Adrenal gland (tissue), 9 donors: ENCODE measurements at regions not wholly inside any gene's neighbourhood (a gene's known extent, or its start where the extent isn't known, plus 50 kb on each side); places are given as distances from the start of the nearest gene placed in this dataset.

Experiments
- DNase-seq, 7 donors: peaks; one replicate each; pipeline ENCODE4 v3.0.0-alpha.2; 2019 to 2020
- H3K27ac ChIP-seq, 5 donors: fragments of 200-600 bp; sonication (generic) in 4 of 5; 1 replicate in 3 of 5; 2 replicates in 2 of 5; pipeline versions ENCODE4 v1.5.1 to v1.8.0; 2016 to 2020; ENCODE audit warnings: mild to moderate bottlenecking in 1 of 5
- H3K27me3 ChIP-seq: fragments of 200-600 bp; 2 replicates; pipeline ENCODE4 v1.8.0; 2021
- H3K36me3 ChIP-seq, 2 donors: fragments of 200-600 bp; replicated peaks in 1 of 2; 1 replicate in 1 of 2; 2 replicates in 1 of 2; pipeline versions ENCODE4 v1.5.1 to v1.8.0; 2018 to 2022
- H3K4me1 ChIP-seq, 2 donors: fragments of 200-600 bp; replicated peaks in 1 of 2; 1 replicate in 1 of 2; 2 replicates in 1 of 2; pipeline versions ENCODE4 v1.5.1 to v1.8.0; 2018 to 2021
- H3K4me3 ChIP-seq, 4 donors: fragments of 200-600 bp; sonication (generic) in 3 of 4; one replicate each; pipeline ENCODE4 v1.5.1; 2016 to 2018
- H3K9me3 ChIP-seq, 3 donors: fragments of 200-600 bp; sonication (generic) in 1 of 3; replicated peaks in 1 of 3; 1 replicate in 2 of 3; 2 replicates in 1 of 3; pipeline versions ENCODE4 v1.5.1 to v1.8.0; 2016 to 2021
- CTCF ChIP-seq, 6 experiments: fragments of 450-650 bp in 4 of 6; fragments of 200-600 bp in 2 of 6; sonication (generic) in 1 of 6; IDR thresholded peaks; 1 replicate in 5 of 6; 2 replicates in 1 of 6; pipeline versions ENCODE4 v1.5.1 to v1.8.0; 2016 to 2021; ENCODE audit warnings: antibody characterized with exemption in 6 of 6, mild to moderate bottlenecking in 2 of 6, moderate library complexity in 1 of 6
- POLR2A ChIP-seq, 2 donors: fragments of 450-650 bp; IDR thresholded peaks; one replicate each; pipeline ENCODE4 v1.6.1; 2017; ENCODE audit warnings: antibody characterized with exemption in 2 of 2, mild to moderate bottlenecking in 2 of 2, moderate library complexity in 1 of 2
- WGBS, 4 donors: extraction: QIAGEN DNeasy Blood & Tissue Kit in 2 of 4; methylation state at CpG; one replicate each; pipeline versions ENCODE4 v1.1.5 to v1.1.7; 2013 to 2017; 5-methylcytosine and 5-hydroxymethylcytosine counted together
- intact Hi-C, 2 donors: fragments of 100-400 bp; cut with DNase I; formaldehyde crosslinking; loops; one replicate each; pipeline versions ENCODE4 v1.14.1 to v1.15.0; 2022 to 2023
- donor health status: healthy with polysubstance abuse.
- donor health status: Bipolar disorder and iron deficiency.
- donor health status: DM: yes; HTN: yes; CAD: no.
- donor health status: DM: no; HTN: no; CAD: no.
- donor health status: DM: no; HTN: no; CAD: no.

- Histone ChIP-seq H3K9me3 (no peaks in the 10 kb centered on the region), H3K27ac (no peak overlapping the region), H3K36me3 (no peaks in the 10 kb centered on the region), H3K27me3 (no peaks in the 10 kb centered on the region), H3K4me3 (no peak overlapping the region), H3K4me1 (no peaks in the 10 kb centered on the region)
- TF ChIP-seq POLR2A (IDR thresholded peaks at IDR 0.05) (no peak), CTCF (IDR thresholded peaks at IDR 0.05) (no peak)
- WGBS, 4 donors, result 83 to 94% (median 88%) methylated on average over 1 of the region's 1 CpG
- DNase-seq, result no peak
- intact Hi-C loops, result no loop called here
These were observed 59.1 kb upstream of the COL1A2 start for GRCh38 chr7:94335586-94335985.

GRCh38 chr7:94336009-94336408, 58.7 kb upstream of the COL1A2 start:
- TF ChIP-seq POLR2A (IDR thresholded peaks at IDR 0.05), result no peak
- TF ChIP-seq CTCF (IDR thresholded peaks at IDR 0.05), result no peak
- H3K4me3 ChIP-seq, result no peak overlapping the region
- H3K27me3 ChIP-seq, result no peaks in the 10 kb centered on the region
- no peaks in the 10 kb centered on the region for H3K36me3 ChIP-seq
- intact Hi-C loops, result no loop called here
- H3K27ac ChIP-seq, result no peak overlapping the region
- no peak for DNase-seq
- WGBS, 4 donors, result 83 to 90% (median 85%) methylated on average over 2 of the region's 2 CpGs
- no peaks in the 10 kb centered on the region for H3K9me3 ChIP-seq
- H3K4me1 ChIP-seq, result no peaks in the 10 kb centered on the region

GRCh38 chr7:94338921-94339371, 55.7 kb upstream of the COL1A2 start:
- H3K36me3 ChIP-seq, result no peaks in the 10 kb centered on the region
- no peak for DNase-seq
- no peaks in the 10 kb centered on the region for H3K9me3 ChIP-seq
- TF ChIP-seq POLR2A (IDR thresholded peaks at IDR 0.05), result no peak
- no peak for TF ChIP-seq CTCF (IDR thresholded peaks at IDR 0.05)
- intact Hi-C loops, result no loop called here
- no peaks in the 10 kb centered on the region for H3K4me1 ChIP-seq
- H3K4me3 ChIP-seq, result no peak overlapping the region
- WGBS, 4 donors, result 53 to 67% (median 61%) methylated on average over 2 of the region's 2 CpGs
- H3K27me3 ChIP-seq, result no peaks in the 10 kb centered on the region
- H3K27ac ChIP-seq, result no peak overlapping the region

- no peak overlapping the region for H3K27ac ChIP-seq
- TF ChIP-seq CTCF (IDR thresholded peaks at IDR 0.05), result no peak
- TF ChIP-seq POLR2A (IDR thresholded peaks at IDR 0.05), result no peak
- WGBS, 4 donors, result 88 to 100% (median 94%) methylated on average over 1 of the region's 1 CpG
- no peaks in the 10 kb centered on the region for H3K36me3 ChIP-seq
- no peaks in the 10 kb centered on the region for H3K27me3 ChIP-seq
- no peaks in the 10 kb centered on the region for H3K4me1 ChIP-seq
- no peak overlapping the region for H3K4me3 ChIP-seq
- intact Hi-C loops, result no loop called here
- H3K9me3 ChIP-seq, result no peaks in the 10 kb centered on the region
- no peak for DNase-seq
These were observed 49.9 kb upstream of the COL1A2 start for GRCh38 chr7:94344826-94345225.
